ENCODE measurements at regions not wholly inside any gene's neighbourhood (a gene's known extent, or its start where the extent isn't known, plus 50 kb on each side); places are given as distances from the start of the nearest gene placed in this dataset.

DNA sequence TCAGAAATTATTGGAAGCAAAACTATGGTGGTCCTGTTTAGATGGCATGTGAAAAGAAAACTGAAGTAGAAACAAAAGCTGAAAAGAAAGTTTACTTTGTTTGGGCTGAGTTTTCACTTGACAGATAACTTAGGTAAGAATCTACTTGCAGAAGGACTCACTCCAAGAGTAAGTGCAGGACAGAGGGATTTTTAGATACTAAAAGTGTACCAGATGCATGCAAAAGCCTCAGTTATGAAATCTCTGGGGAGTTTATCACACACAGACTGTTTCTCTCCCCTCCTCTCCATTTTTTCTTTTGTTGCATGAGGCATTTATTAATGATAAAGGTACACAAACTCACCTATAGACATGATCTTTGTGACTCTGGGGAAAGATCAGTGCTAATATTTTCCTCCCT, 127.5 kb upstream of the GIMD1 start:
- Histone ChIP-seq H3K36me3 (ENCODE audit: control insufficient read depth in 2 of 2, insufficient read depth in 2 of 2, low read length in 1 of 2) (no peaks in the 10 kb centered on the region), H4K20me1 (ENCODE audit: control insufficient read depth, insufficient read depth) (no peaks in the 10 kb centered on the region), H3K9me3 (replicated peaks; ENCODE audit: control insufficient read depth, insufficient read depth, low read length) (no peaks in the 10 kb centered on the region), H3K27ac (ENCODE audit: control insufficient read depth, insufficient read depth) (no peak overlapping the region), H3K79me2 (ENCODE audit: control insufficient read depth, insufficient read depth, low read length) (no peaks in the 10 kb centered on the region), H3K4me1 (ENCODE audit: control insufficient read depth, insufficient read depth, low read length) (no peaks in the 10 kb centered on the region), H3K4me3 (no peak overlapping the region), H3K9ac (ENCODE audit: control insufficient read depth, insufficient read depth, low read length) (no peak overlapping the region), H3K4me2 (ENCODE audit: control insufficient read depth, insufficient read depth) (no peak overlapping the region), H2AFZ (ENCODE audit: control insufficient read depth, low read depth, low read length) (no peak overlapping the region), H3K27me3 (replicated peaks in 1 of 2; ENCODE audit: control insufficient read depth in 2 of 2, insufficient read depth in 2 of 2, low read length in 1 of 2) (no peaks in the 10 kb centered on the region)
- in situ Hi-C loops (cut with MboI) (no loop called here), intact Hi-C loops (cut with micrococcal nuclease; ENCODE audit: unreplicated experiment) (no loop called here)
- ChIA-PET SMC1A (ENCODE audit: uncharacterized antibody, unreplicated experiment) (no interaction called here), RAD21 (ENCODE audit: unreplicated experiment) (no interaction called here), CTCF (no interaction called here), POLR2A (no interaction called here)
- BruUV-seq (replicated peaks), result no TSS peak
- DNase-seq (ENCODE audit: low read depth, low spot score), result no peak
- no peak for FAIRE-seq
- no peak for TF ChIP-seq BACH1 (IDR thresholded peaks at IDR 0.05; ENCODE audit: borderline replicate concordance)
- TF ChIP-seq, protein P1, sequence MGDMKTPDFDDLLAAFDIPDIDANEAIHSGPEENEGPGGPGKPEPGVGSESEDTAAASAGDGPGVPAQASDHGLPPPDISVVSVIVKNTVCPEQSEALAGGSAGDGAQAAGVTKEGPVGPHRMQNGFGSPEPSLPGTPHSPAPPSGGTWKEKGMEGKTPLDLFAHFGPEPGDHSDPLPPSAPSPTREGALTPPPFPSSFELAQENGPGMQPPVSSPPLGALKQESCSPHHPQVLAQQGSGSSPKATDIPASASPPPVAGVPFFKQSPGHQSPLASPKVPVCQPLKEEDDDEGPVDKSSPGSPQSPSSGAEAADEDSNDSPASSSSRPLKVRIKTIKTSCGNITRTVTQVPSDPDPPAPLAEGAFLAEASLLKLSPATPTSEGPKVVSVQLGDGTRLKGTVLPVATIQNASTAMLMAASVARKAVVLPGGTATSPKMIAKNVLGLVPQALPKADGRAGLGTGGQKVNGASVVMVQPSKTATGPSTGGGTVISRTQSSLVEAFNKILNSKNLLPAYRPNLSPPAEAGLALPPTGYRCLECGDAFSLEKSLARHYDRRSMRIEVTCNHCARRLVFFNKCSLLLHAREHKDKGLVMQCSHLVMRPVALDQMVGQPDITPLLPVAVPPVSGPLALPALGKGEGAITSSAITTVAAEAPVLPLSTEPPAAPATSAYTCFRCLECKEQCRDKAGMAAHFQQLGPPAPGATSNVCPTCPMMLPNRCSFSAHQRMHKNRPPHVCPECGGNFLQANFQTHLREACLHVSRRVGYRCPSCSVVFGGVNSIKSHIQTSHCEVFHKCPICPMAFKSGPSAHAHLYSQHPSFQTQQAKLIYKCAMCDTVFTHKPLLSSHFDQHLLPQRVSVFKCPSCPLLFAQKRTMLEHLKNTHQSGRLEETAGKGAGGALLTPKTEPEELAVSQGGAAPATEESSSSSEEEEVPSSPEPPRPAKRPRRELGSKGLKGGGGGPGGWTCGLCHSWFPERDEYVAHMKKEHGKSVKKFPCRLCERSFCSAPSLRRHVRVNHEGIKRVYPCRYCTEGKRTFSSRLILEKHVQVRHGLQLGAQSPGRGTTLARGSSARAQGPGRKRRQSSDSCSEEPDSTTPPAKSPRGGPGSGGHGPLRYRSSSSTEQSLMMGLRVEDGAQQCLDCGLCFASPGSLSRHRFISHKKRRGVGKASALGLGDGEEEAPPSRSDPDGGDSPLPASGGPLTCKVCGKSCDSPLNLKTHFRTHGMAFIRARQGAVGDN (IDR thresholded peaks at IDR 0.05), result no peak
- no peak for TF ChIP-seq SPI1 (IDR thresholded peaks at IDR 0.05; ENCODE audit: borderline replicate concordance, insufficient read depth, low read depth, low read length)
- ATAC-seq, result no peak

DNA sequence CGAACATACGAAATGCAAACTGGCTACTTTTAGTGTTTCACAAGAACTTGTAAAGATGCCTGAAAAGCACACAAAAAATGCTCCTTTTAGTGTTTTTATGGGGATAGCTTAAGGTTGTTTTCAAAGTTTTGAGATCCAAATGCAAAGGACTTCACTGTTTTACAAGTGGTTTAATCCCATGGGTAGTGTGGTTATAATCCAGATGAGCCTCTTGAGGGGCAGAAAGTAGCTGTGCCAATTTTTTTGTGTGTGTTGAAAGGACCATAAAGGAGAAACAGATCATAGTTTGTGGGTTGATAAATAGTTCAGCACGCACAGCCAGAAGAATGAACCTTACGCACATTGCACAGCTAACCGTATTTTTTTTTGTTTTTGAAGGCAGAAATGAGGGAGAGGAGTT, 126.9 kb upstream of the GIMD1 start:
- Histone ChIP-seq H3K36me3 (ENCODE audit: control insufficient read depth in 2 of 2, insufficient read depth in 2 of 2, low read length in 1 of 2) (no peaks in the 10 kb centered on the region), H3K9ac (ENCODE audit: control insufficient read depth, insufficient read depth, low read length) (no peak overlapping the region), H3K79me2 (ENCODE audit: control insufficient read depth, insufficient read depth, low read length) (no peaks in the 10 kb centered on the region), H3K27me3 (replicated peaks in 1 of 2; ENCODE audit: control insufficient read depth in 2 of 2, insufficient read depth in 2 of 2, low read length in 1 of 2) (no peaks in the 10 kb centered on the region), H3K4me2 (ENCODE audit: control insufficient read depth, insufficient read depth) (no peak overlapping the region), H3K27ac (ENCODE audit: control insufficient read depth, insufficient read depth) (no peak overlapping the region), H3K4me3 (no peak overlapping the region), H3K9me3 (replicated peaks; ENCODE audit: control insufficient read depth, insufficient read depth, low read length) (no peaks in the 10 kb centered on the region), H4K20me1 (ENCODE audit: control insufficient read depth, insufficient read depth) (no peaks in the 10 kb centered on the region), H2AFZ (ENCODE audit: control insufficient read depth, low read depth, low read length) (no peak overlapping the region), H3K4me1 (ENCODE audit: control insufficient read depth, insufficient read depth, low read length) (no peaks in the 10 kb centered on the region)
- intact Hi-C loops (cut with micrococcal nuclease; ENCODE audit: unreplicated experiment), result no loop called here
- BruUV-seq (replicated peaks), result no TSS peak
- ATAC-seq, result no peak
- ChIA-PET POLR2A (no interaction called here), CTCF (no interaction called here), SMC1A (ENCODE audit: uncharacterized antibody, unreplicated experiment) (no interaction called here), RAD21 (ENCODE audit: unreplicated experiment) (no interaction called here)
- in situ Hi-C loops (cut with MboI), result no loop called here
- TF ChIP-seq CREM (IDR thresholded peaks at IDR 0.05; ENCODE audit: low read depth) (no peak), CBX5 (IDR thresholded peaks at IDR 0.05; ENCODE audit: low read depth) (no peak), SUZ12 (IDR thresholded peaks at IDR 0.05; ENCODE audit: unreplicated experiment) (no peak), HDAC2 (IDR thresholded peaks at IDR 0.05) (no peak), NFXL1 (IDR thresholded peaks at IDR 0.05; ENCODE audit: borderline replicate concordance) (no peak), SUPT20H (IDR thresholded peaks at IDR 0.05; ENCODE audit: borderline replicate concordance, control insufficient read depth, low read depth, low read length) (no peak)
- TF ChIP-seq, protein P2, sequence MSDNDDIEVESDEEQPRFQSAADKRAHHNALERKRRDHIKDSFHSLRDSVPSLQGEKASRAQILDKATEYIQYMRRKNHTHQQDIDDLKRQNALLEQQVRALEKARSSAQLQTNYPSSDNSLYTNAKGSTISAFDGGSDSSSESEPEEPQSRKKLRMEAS (IDR thresholded peaks at IDR 0.05; ENCODE audit: low read depth, low read length), result no peak
- no peak for FAIRE-seq
- 27% methylated on average over 5 of the region's 5 CpGs for WGBS (ENCODE audit: insufficient coverage, insufficient replicate concordance, low lambda C conversion rate, missing lambda C conversion rate)
- DNase-seq (ENCODE audit: low read depth, low spot score), result no peak
